HG03025 (cell line): ENCODE measurements at regions not wholly inside any gene's neighbourhood (a gene's known extent, or its start where the extent isn't known, plus 50 kb on each side); places are given as distances from the start of the nearest gene placed in this dataset.
A peak's percentile ranks its signal among the peaks of the same experiment; 100 is the strongest.
"Not testable (repeated sequence)": the region's sequence is repeated elsewhere in the genome, so short reads cannot be mapped to it uniquely, and the experiment has no call there.

Source experiments
- ATAC-seq: cut with Tn5 transposase; IDR thresholded peaks from one replicate; pipeline ENCODE4 v1.9.1; 2021; ENCODE audit warnings: mild to moderate bottlenecking, moderate library complexity; ENCODE audit not compliant: unreplicated experiment, low FRiP score

- ATAC-seq: no peak
Measured at GRCh38 chr14:71414631-71415403, 507.6 kb downstream of the PCNX1 start.

- ATAC-seq: no peak
Measured at GRCh38 chr14:71415404-71415690, 508.1 kb downstream of the PCNX1 start.

- no peak for ATAC-seq
Measured at GRCh38 chr14:71416392-71416791, 509.1 kb downstream of the PCNX1 start.

GRCh38 chr14:71418532-71419245 lies 511.4 kb downstream of the PCNX1 start:
- ATAC-seq: no peak

- ATAC-seq: no peak
Measured at GRCh38 chr14:71423481-71423880, 508.7 kb upstream of the RGS6 start.

- no peak for ATAC-seq
Measured at GRCh38 chr14:71424941-71425340, 507.3 kb upstream of the RGS6 start.

DNA sequence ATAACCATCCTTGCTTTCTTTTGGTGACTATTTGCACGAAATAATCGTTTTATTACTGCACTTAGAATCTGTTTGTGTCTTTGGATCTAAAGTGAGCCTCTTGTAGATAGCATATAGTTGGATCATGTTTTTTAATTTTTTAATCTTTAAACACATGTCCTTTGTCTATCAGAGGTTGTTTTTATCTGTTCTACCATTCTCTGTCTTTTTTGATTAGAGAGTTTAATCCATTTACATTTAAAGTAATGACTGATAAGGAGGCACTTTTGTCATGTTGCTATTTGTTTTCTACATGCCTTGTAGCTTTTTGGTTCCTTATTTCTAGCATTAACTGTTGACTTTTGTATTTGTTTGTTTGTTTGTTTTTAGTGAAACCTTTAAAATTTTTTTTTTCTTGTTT lies 506.2 kb upstream of the RGS6 start:
- no peak for ATAC-seq

- ATAC-seq: no peak
Measured at GRCh38 chr14:71429902-71430301, 502.3 kb upstream of the RGS6 start.

DNA sequence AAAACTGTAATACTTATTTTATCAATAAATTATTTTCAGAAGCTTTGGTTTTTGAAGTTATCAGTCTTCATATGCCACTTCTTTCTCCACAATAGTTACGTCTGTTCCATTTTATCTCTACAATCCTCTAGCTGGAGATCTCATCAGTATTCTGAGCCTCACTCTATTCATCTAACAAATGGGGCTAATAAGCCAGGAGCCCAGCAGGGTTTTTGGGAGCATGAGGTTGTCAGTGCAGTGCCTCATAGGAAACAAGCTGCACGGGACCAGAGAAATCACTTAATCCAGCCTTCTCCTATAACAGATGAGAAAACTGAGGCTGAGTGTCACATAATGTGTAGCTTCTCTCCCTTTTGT lies 501.9 kb upstream of the RGS6 start:
- no peak for ATAC-seq

- peak; percentile 51 for ATAC-seq
Measured at GRCh38 chr14:71430678-71431376, 501.4 kb upstream of the RGS6 start.

DNA sequence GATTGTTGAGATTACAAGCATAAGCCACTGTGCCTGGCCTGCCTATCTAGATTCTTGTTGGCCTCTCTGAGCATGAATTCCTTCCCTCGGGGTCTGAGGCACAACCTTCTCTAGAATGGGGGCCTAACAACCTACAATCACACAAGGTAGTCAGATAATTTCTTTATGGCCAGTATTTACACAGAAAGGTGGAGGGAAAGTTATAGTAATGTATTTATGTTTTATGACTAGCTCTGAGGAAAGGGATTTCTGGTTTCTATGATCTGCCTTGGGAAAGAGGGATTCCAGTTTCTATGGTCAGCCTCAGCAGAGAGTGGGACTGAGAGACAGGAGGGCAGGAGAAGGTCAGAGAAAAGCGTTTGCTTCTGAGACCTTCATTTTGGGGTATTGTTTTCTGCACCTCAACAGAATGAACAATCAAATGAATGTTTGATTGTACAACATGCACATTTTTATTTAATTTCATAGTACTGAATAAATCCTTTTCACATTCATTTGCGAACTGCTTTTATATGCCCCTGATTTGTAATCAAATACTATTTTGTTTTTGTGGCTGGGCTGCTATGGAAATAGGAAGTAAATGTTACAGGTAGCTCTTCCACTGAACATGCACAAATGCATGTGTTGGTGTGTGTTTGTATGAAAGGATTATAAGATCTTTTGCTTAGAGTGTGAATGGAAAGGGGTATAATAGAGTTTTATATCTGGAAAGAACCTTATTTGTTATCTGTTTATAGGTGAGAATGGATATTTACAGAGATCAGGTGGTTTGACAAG lies 499.7 kb upstream of the RGS6 start:
- no peak for ATAC-seq

- ATAC-seq: no peak
Measured at GRCh38 chr14:71433303-71433702, 498.9 kb upstream of the RGS6 start.

GRCh38 chr14:71435641-71436040 lies 496.6 kb upstream of the RGS6 start:
- ATAC-seq: not testable (repeated sequence)

- ATAC-seq: no peak
Measured at GRCh38 chr14:71437870-71438269, 494.4 kb upstream of the RGS6 start.

GRCh38 chr14:71438684-71439083 lies 493.5 kb upstream of the RGS6 start:
- ATAC-seq: no peak

DNA sequence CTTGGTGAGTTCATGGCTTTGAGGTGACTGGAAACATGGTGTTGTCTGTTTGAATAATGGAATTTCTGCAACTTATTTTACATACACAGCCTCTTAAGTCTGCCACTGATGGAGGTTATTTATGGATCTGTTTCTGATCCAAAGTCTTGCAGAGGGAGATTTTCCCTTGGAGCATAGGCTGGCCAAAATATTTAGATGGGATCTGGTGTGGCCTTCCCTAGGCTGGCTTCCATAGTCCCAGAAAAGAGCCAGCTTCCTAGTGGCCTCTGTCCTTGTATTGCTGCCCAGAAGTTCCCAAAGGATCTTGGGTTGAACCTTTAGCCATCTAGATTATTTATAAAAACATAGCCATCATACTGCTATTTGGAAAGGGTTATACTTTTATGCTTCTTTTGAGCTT lies 491.1 kb upstream of the RGS6 start:
- no peak for ATAC-seq

DNA sequence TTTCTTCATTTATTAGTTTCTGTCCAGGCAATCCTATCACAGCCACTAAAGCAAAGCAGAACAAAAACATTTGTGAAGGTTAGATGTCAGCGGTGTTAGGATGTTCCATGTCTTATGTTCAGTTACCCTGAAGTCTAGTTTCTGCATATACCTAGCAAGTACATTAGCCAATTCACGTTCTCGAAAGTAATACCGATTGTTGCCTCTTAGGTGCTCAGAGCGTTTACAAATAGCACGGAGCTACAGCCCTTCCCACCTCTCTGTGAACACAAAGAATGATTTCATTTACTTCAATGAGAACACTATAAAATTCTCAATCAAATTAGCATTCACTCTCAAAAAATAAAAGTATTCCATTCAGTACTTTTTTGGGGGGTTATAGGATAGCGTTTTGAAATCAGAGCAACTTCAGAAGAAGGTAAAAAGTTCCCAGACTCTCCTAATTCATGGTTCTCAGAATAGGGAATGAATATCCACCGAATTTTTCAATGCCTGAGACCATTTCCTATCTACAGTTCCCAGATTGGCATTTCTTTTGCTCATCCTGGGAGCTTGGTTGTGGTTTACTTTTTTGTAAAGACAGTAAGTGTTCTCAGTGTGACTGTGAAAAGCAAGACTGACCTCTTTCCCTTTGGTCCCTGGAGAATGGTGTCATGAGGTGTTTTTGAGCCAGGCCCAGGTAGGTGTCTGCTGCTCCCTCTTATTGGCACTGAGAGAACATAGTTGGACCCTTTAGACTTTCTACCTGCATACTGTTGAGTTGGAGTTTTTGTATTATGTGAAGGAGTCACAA lies 488.0 kb upstream of the RGS6 start:
- no peak for ATAC-seq

DNA sequence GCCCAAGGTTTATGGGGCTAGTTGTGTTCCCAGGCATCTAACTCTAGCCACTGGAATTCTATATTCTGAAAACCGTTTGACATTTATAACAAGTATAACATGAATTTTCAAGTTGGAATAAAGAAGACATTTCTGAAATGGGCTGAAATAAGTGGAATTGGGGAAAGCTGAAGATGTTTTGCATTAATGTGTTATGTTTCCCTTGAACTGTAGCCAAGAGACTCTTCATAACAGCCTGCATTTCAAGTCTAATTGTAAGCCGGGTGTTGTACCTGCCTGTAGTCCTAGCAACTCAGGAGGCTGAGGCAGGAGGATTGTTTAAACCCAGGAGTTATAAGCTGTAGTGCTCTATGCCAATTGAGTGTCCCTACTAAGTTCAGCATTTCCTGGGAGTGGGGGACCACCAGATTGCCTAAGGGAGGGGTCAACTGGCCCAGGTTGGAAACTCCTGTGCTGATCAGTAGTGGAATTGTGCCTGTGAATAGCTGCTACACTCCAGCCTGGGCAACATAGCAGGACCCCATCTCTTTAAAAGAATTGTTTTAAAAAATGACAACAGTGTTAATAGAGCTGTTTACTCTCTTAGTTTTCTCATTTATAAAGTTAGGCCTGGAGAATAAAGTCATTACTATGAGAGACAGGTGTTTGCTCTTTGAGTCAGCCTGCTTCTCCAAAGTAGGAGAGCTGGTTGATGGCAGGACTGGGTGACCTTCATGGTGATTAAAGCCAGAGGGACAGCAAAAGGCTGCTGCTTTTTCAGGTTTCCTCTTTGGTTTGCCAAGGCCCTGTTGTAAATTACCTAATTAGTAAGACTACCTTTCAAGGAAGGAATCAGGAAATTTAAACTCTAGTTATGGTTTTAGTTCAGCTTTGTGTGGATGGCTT lies 483.6 kb upstream of the RGS6 start:
- no peak for ATAC-seq

GRCh38 chr14:71449316-71450055 lies 482.7 kb upstream of the RGS6 start:
- no peak for ATAC-seq
